Aorta (tissue), 5 donors: ENCODE measurements at regions not wholly inside any gene's neighbourhood (a gene's known extent, or its start where the extent isn't known, plus 50 kb on each side); places are given as distances from the start of the nearest gene placed in this dataset.

ENCODE experiments used
- ATAC-seq: fragments of 200-7000 bp; cut with Tn5 transposase; one replicate; pipeline ENCODE4 v1.9.1; 2022; ENCODE audit warnings: moderate library complexity; ENCODE audit not compliant: low FRiP score
- DNase-seq, 2 donors: peaks; one replicate each; pipeline ENCODE4 v3.0.0-alpha.2; 2020
- H3K27ac ChIP-seq, 2 donors: one replicate each; pipeline ENCODE4 v1.5.1; 2013; ENCODE audit warnings: low read length in 2 of 2, mild to moderate bottlenecking in 2 of 2, moderate library complexity in 2 of 2, control low read depth in 1 of 2, inconsistent platforms in 1 of 2, low read depth in 1 of 2
- H3K27me3 ChIP-seq, 2 donors: one replicate each; pipeline ENCODE4 v1.6.1; 2013; ENCODE audit warnings: control low read depth in 1 of 2, low read length in 1 of 2, mild to moderate bottlenecking in 1 of 2, moderate library complexity in 1 of 2; ENCODE audit not compliant: insufficient read depth in 2 of 2, control insufficient read depth in 1 of 2
- H3K36me3 ChIP-seq, 2 donors: one replicate each; pipeline ENCODE4 v1.6.1; 2013; ENCODE audit warnings: control low read depth in 1 of 2, low read length in 1 of 2, mild to moderate bottlenecking in 1 of 2; ENCODE audit not compliant: insufficient read depth in 2 of 2, control insufficient read depth in 1 of 2
- H3K4me1 ChIP-seq, 2 donors: one replicate each; pipeline ENCODE4 v1.6.1; 2013; ENCODE audit warnings: low read length in 2 of 2, control low read depth in 1 of 2, mild to moderate bottlenecking in 1 of 2, moderate library complexity in 1 of 2; ENCODE audit not compliant: insufficient read depth in 2 of 2, control insufficient read depth in 1 of 2
- H3K4me3 ChIP-seq, 2 donors: one replicate each; pipeline ENCODE4 v1.5.1; 2013; ENCODE audit warnings: low read length in 2 of 2, control low read depth in 1 of 2, mild to moderate bottlenecking in 1 of 2
- H3K9me3 ChIP-seq: one replicate; pipeline ENCODE4 v1.6.1; 2013; ENCODE audit warnings: mild to moderate bottlenecking, low read length; ENCODE audit not compliant: control insufficient read depth
- WGBS, 2 donors: extraction: QIAGEN DNeasy Blood & Tissue Kit; methylation state at CpG; one replicate each; pipeline ENCODE4 v1.1.7; 2013; 5-methylcytosine and 5-hydroxymethylcytosine counted together
- intact Hi-C, 2 donors: fragments of 100-400 bp; cut with DNase I; formaldehyde crosslinking; loops; one replicate each; pipeline versions ENCODE4 v1.14.2 to v1.15.0; 2022
- donor health status: healthy with polysubstance abuse.
- donor health status: Bipolar disorder and iron deficiency.
- donor health status: DM: no; HTN: no; CAD: no.
- donor health status: DM: no; HTN: no; CAD: no.
- donor health status: DM: yes; HTN: yes; CAD: no.

- Histone ChIP-seq H3K27me3 (no peaks in the 10 kb centered on the region), H3K36me3 (no peaks in the 10 kb centered on the region), H3K4me1 (no peaks in the 10 kb centered on the region), H3K27ac (no peak overlapping the region), H3K4me3 (no peak overlapping the region), H3K9me3 (no peaks in the 10 kb centered on the region)
- ATAC-seq = no peak
- intact Hi-C loops = no loop called here
- no peak for DNase-seq
- 63 to 76% methylated on average over 2 of the region's 2 CpGs for WGBS, 2 donors
These were observed 586.0 kb upstream of the VRK2 start for GRCh38 chr2:57460396-57461276.

GRCh38 chr2:57461624-57462023 lies 585.0 kb upstream of the VRK2 start:
- no peak for DNase-seq
- Histone ChIP-seq H3K4me3 (no peak overlapping the region), H3K4me1 (no peaks in the 10 kb centered on the region), H3K27me3 (no peaks in the 10 kb centered on the region), H3K9me3 (no peaks in the 10 kb centered on the region), H3K27ac (no peak overlapping the region), H3K36me3 (no peaks in the 10 kb centered on the region)
- ATAC-seq = no peak
- WGBS, 2 donors = 24 to 27% methylated on average over 4 of the region's 4 CpGs
- intact Hi-C loops = no loop called here

- intact Hi-C loops = no loop called here
- no peaks in the 10 kb centered on the region for H3K36me3 ChIP-seq
- no peak for DNase-seq
- no peak overlapping the region for H3K4me3 ChIP-seq
- no peaks in the 10 kb centered on the region for H3K4me1 ChIP-seq
- no peaks in the 10 kb centered on the region for H3K27me3 ChIP-seq
- 93 to 96% methylated on average over 6 of the region's 6 CpGs for WGBS, 2 donors
- H3K27ac ChIP-seq = no peak overlapping the region
- H3K9me3 ChIP-seq = no peaks in the 10 kb centered on the region
- no peak for ATAC-seq
These were observed 581.5 kb upstream of the VRK2 start for GRCh38 chr2:57465067-57465466.

- WGBS, 2 donors = 49 to 50% methylated on average over 2 of the region's 2 CpGs
- no peak for DNase-seq
- Histone ChIP-seq H3K9me3 (no peaks in the 10 kb centered on the region), H3K27ac (no peak overlapping the region), H3K36me3 (no peaks in the 10 kb centered on the region), H3K27me3 (no peaks in the 10 kb centered on the region), H3K4me1 (no peaks in the 10 kb centered on the region), H3K4me3 (no peak overlapping the region)
- no peak for ATAC-seq
- intact Hi-C loops = no loop called here
These were observed 580.6 kb upstream of the VRK2 start for GRCh38 chr2:57465967-57466366.

- no peaks in the 10 kb centered on the region for H3K36me3 ChIP-seq
- no peak overlapping the region for H3K4me3 ChIP-seq
- H3K27ac ChIP-seq = no peak overlapping the region
- no peaks in the 10 kb centered on the region for H3K9me3 ChIP-seq
- intact Hi-C loops = no loop called here
- H3K4me1 ChIP-seq = no peaks in the 10 kb centered on the region
- DNase-seq (no peak), ATAC-seq (no peak)
- WGBS, 2 donors = 54 to 55% methylated on average over 3 of the region's 3 CpGs
- no peaks in the 10 kb centered on the region for H3K27me3 ChIP-seq
These were observed 571.2 kb upstream of the VRK2 start for GRCh38 chr2:57475391-57475790.

GRCh38 chr2:57479981-57480380 lies 566.6 kb upstream of the VRK2 start:
- Histone ChIP-seq H3K36me3 (no peaks in the 10 kb centered on the region), H3K9me3 (no peaks in the 10 kb centered on the region), H3K4me3 (no peak overlapping the region), H3K4me1 (no peaks in the 10 kb centered on the region), H3K27ac (no peak overlapping the region), H3K27me3 (no peaks in the 10 kb centered on the region)
- intact Hi-C loops = no loop called here
- no peak for DNase-seq
- WGBS, 2 donors = 89 to 92% methylated on average over 1 of the region's 1 CpG
- no peak for ATAC-seq

- H3K4me3 ChIP-seq = no peak overlapping the region
These were observed 558.5 kb upstream of the VRK2 start for GRCh38 chr2:57488061-57488460.

GRCh38 chr2:57490741-57491140 lies 555.9 kb upstream of the VRK2 start:
- Histone ChIP-seq H3K4me1 (no peaks in the 10 kb centered on the region), H3K9me3 (peaks cover 2% of the 10 kb centered on the region), H3K27me3 (no peaks in the 10 kb centered on the region), H3K4me3 (no peak overlapping the region), H3K27ac (no peak overlapping the region), H3K36me3 (no peaks in the 10 kb centered on the region)
- intact Hi-C loops = no loop called here
- ATAC-seq (no peak), DNase-seq (no peak)
- WGBS, 2 donors = 88 to 91% methylated on average over 1 of the region's 1 CpG

More at GRCh38 chr2:57488061-57488460, 558.5 kb upstream of the VRK2 start:
- Histone ChIP-seq H3K4me1 (no peaks in the 10 kb centered on the region), H3K27me3 (no peaks in the 10 kb centered on the region), H3K9me3 (no peaks in the 10 kb centered on the region), H3K36me3 (no peaks in the 10 kb centered on the region), H3K27ac (no peak overlapping the region)
- ATAC-seq (no peak), DNase-seq (no peak)
- intact Hi-C loops = no loop called here

- no peaks in the 10 kb centered on the region for H3K4me1 ChIP-seq
- no peak for ATAC-seq
- no peak overlapping the region for H3K27ac ChIP-seq
- no peak for DNase-seq
- no peak overlapping the region for H3K4me3 ChIP-seq
- peaks cover 2% of the 10 kb centered on the region for H3K9me3 ChIP-seq
- 92 to 94% methylated on average over 3 of the region's 3 CpGs for WGBS, 2 donors
- intact Hi-C loops = no loop called here
- H3K36me3 ChIP-seq = no peaks in the 10 kb centered on the region
- H3K27me3 ChIP-seq = no peaks in the 10 kb centered on the region
These were observed 555.4 kb upstream of the VRK2 start for GRCh38 chr2:57491213-57491612.
